ENCODE measurements at regions not wholly inside any gene's neighbourhood (a gene's known extent, or its start where the extent isn't known, plus 50 kb on each side); places are given as distances from the start of the nearest gene placed in this dataset.
"Not testable (repeated sequence)": the region's sequence is repeated elsewhere in the genome, so short reads cannot be mapped to it uniquely, and the experiment has no call there.

GRCh38 chr7:54292171-54292925 is 249.8 kb upstream of the VSTM2A start:
- DNase-seq: no peak

- DNase-seq: no peak
Observed at GRCh38 chr7:54299426-54299825, 242.7 kb upstream of the VSTM2A start.

GRCh38 chr7:54315955-54316354 is 226.2 kb upstream of the VSTM2A start:
- DNase-seq: not testable (repeated sequence)

- DNase-seq: no peak
Observed at GRCh38 chr7:54326592-54327167, 215.5 kb upstream of the VSTM2A start.

- DNase-seq: no peak
Observed at GRCh38 chr7:54330216-54330800, 211.9 kb upstream of the VSTM2A start.

- no peak for DNase-seq
Observed at GRCh38 chr7:54331311-54331710, 210.9 kb upstream of the VSTM2A start.

GRCh38 chr7:54332301-54332700 is 209.9 kb upstream of the VSTM2A start:
- no peak for DNase-seq

GRCh38 chr7:54333952-54334351 is 208.2 kb upstream of the VSTM2A start:
- no peak for DNase-seq

GRCh38 chr7:54336800-54337199 is 205.4 kb upstream of the VSTM2A start:
- DNase-seq: no peak

GRCh38 chr7:54337466-54337865 is 204.7 kb upstream of the VSTM2A start:
- no peak for DNase-seq

GRCh38 chr7:54338319-54338718 is 203.9 kb upstream of the VSTM2A start:
- DNase-seq: no peak

GRCh38 chr7:54339073-54339472 is 203.1 kb upstream of the VSTM2A start:
- DNase-seq: no peak

- no peak for DNase-seq
Observed at GRCh38 chr7:54342458-54342857, 199.7 kb upstream of the VSTM2A start.

GRCh38 chr7:54343511-54343910 is 198.7 kb upstream of the VSTM2A start:
- no peak for DNase-seq

GRCh38 chr7:54345746-54346145 is 196.4 kb upstream of the VSTM2A start:
- DNase-seq: no peak

GRCh38 chr7:54349229-54349628 is 192.9 kb upstream of the VSTM2A start:
- no peak for DNase-seq

- DNase-seq: no peak
Observed at GRCh38 chr7:54354436-54354835, 187.7 kb upstream of the VSTM2A start.

- no peak for DNase-seq
Observed at GRCh38 chr7:54355842-54356241, 186.3 kb upstream of the VSTM2A start.

- no peak for DNase-seq
Observed at GRCh38 chr7:54360075-54360840, 181.9 kb upstream of the VSTM2A start.

- DNase-seq: no peak
Observed at GRCh38 chr7:54390565-54390964, 151.6 kb upstream of the VSTM2A start.

- no peak for DNase-seq
Observed at GRCh38 chr7:54392935-54393334, 149.2 kb upstream of the VSTM2A start.

GRCh38 chr7:54394834-54395233 is 147.3 kb upstream of the VSTM2A start:
- DNase-seq: peak in 1 of 5 experiments; percentile 31

GRCh38 chr7:54397836-54398612 is 144.2 kb upstream of the VSTM2A start:
- peak in 1 of 5 experiments; percentile 28 for DNase-seq

All from T-helper 2 cell (primary cell).